ENCODE measurements at regions not wholly inside any gene's neighbourhood (a gene's known extent, or its start where the extent isn't known, plus 50 kb on each side); places are given as distances from the start of the nearest gene placed in this dataset.

DNA sequence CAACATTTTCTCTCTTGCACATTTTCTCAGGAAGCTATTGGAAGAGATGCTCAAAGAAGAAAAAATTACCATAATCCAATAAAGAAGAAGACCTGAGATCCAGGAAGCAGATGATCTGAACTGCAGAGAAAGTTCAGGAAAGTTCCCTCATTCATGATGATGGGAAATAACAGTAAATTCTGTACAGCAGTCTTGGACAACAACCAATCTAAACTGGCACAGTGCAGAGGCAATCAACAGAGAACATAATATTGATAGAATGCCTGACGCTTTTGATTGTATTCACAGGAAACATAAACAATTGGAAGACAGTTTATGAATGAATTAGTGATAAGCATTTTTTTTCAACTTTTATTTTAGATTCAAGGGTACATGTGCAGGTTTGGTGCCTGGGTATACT, 428.9 kb downstream of the KCTD8 start:
- dilution Hi-C loops (cut with MboI; ENCODE audit: extremely low pct_ligation_motif_present, low sequenced_read_pairs) (no loop called here), intact Hi-C loops (cut with micrococcal nuclease) (loop anchor here (10.0 kb wide), 1 partner anchor 425 kb away; the partner anchor contains the start of gene KCTD8)
- no peak for DNase-seq (ENCODE audit: low read depth, low spot score)
- TF ChIP-seq JUN (IDR thresholded peaks at IDR 0.05; ENCODE audit: borderline replicate concordance, insufficient read depth, insufficient read length, low read depth) (no peak), FOS (IDR thresholded peaks at IDR 0.05; ENCODE audit: borderline replicate concordance, insufficient read depth, low read length) (no peak), MYC (IDR thresholded peaks at IDR 0.05; ENCODE audit: low read depth, low read length) (no peak), POLR2AphosphoS5 (IDR thresholded peaks at IDR 0.05; ENCODE audit: insufficient read depth, low read depth, low read length) (no peak), EZH2 (IDR thresholded peaks at IDR 0.05; ENCODE audit: borderline replicate concordance, low read depth, low read length, severe bottlenecking) (no peak), GATA2 (IDR thresholded peaks at IDR 0.05; ENCODE audit: insufficient read depth, insufficient read length, low read depth, low read length) (no peak), POLR2A (IDR thresholded peaks at IDR 0.05; ENCODE audit: low read depth, low read length) (no peak), MAX (IDR thresholded peaks at IDR 0.05; ENCODE audit: insufficient read depth, insufficient read length) (no peak)
- TF ChIP-seq, protein P1, sequence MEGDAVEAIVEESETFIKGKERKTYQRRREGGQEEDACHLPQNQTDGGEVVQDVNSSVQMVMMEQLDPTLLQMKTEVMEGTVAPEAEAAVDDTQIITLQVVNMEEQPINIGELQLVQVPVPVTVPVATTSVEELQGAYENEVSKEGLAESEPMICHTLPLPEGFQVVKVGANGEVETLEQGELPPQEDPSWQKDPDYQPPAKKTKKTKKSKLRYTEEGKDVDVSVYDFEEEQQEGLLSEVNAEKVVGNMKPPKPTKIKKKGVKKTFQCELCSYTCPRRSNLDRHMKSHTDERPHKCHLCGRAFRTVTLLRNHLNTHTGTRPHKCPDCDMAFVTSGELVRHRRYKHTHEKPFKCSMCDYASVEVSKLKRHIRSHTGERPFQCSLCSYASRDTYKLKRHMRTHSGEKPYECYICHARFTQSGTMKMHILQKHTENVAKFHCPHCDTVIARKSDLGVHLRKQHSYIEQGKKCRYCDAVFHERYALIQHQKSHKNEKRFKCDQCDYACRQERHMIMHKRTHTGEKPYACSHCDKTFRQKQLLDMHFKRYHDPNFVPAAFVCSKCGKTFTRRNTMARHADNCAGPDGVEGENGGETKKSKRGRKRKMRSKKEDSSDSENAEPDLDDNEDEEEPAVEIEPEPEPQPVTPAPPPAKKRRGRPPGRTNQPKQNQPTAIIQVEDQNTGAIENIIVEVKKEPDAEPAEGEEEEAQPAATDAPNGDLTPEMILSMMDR (IDR thresholded peaks at IDR 0.05; ENCODE audit: extremely low read depth in 1 of 2, insufficient read depth in 1 of 2, low read depth in 1 of 2, low read length in 2 of 2) = no peak
- no TSS peak for BruUV-seq (replicated peaks)
- CTCF ChIA-PET = no interaction called here
- no peaks in the 10 kb centered on the region for H3K79me2 ChIP-seq (ENCODE audit: control insufficient read depth, insufficient read depth, low read length)
- no peak overlapping the region for H3K9ac ChIP-seq (replicated peaks; ENCODE audit: extremely low read depth, insufficient read depth, low read length)
- no peaks in the 10 kb centered on the region for H3K27me3 ChIP-seq (ENCODE audit: control insufficient read depth in 2 of 2, insufficient read depth in 2 of 2, low read length in 2 of 2)
- no peaks in the 10 kb centered on the region for H3K9me1 ChIP-seq (replicated peaks; ENCODE audit: control insufficient read depth, extremely low read depth, insufficient read depth, low read length)
- no peak overlapping the region for H2AFZ ChIP-seq (ENCODE audit: low read depth, low read length)
- no peaks in the 10 kb centered on the region for H3K36me3 ChIP-seq (ENCODE audit: control insufficient read depth in 2 of 2, extremely low read depth in 1 of 2, insufficient read depth in 2 of 2, low read length in 2 of 2)
- POLR2A ChIA-PET = no interaction called here
- no peak overlapping the region for H3K4me2 ChIP-seq (ENCODE audit: insufficient read depth, low read length)
- FAIRE-seq = no peak
- H4K20me1 ChIP-seq (replicated peaks; ENCODE audit: control insufficient read depth, extremely low read depth, insufficient read depth, low read length) = no peaks in the 10 kb centered on the region
- no peaks in the 10 kb centered on the region for H3K9me3 ChIP-seq (replicated peaks; ENCODE audit: control insufficient read depth, insufficient read depth, low read length)
- no peak overlapping the region for H3K4me3 ChIP-seq (replicated peaks in 1 of 3; ENCODE audit: insufficient read depth in 1 of 3, low read depth in 1 of 3, low read length in 3 of 3)
- peaks cover 1% of the 10 kb centered on the region for H3K4me1 ChIP-seq (ENCODE audit: control insufficient read depth, extremely low read depth, insufficient read depth, low read length)
- H3K27ac ChIP-seq (ENCODE audit: insufficient read depth, low read depth, low read length) = no peak overlapping the region
